HG03039 (cell line): ENCODE measurements at regions not wholly inside any gene's neighbourhood (a gene's known extent, or its start where the extent isn't known, plus 50 kb on each side); places are given as distances from the start of the nearest gene placed in this dataset.
"Not testable (repeated sequence)": the region's sequence is repeated elsewhere in the genome, so short reads cannot be mapped to it uniquely, and the experiment has no call there.

Source experiments
- ATAC-seq: cut with Tn5 transposase; IDR thresholded peaks from one replicate; pipeline ENCODE4 v1.9.1; 2021; ENCODE audit warnings: mild to moderate bottlenecking, moderate library complexity; ENCODE audit not compliant: unreplicated experiment

GRCh38 chr18:35822413-35822812 lies 150.1 kb upstream of the RMP24 start:
- no peak for ATAC-seq

- ATAC-seq = no peak
Measured at GRCh38 chr18:35826477-35826876, 146.0 kb upstream of the RMP24 start.

GRCh38 chr18:35827275-35827902 lies 145.1 kb upstream of the RMP24 start:
- ATAC-seq = no peak

- no peak for ATAC-seq
Measured at GRCh38 chr18:35827903-35828275, 144.6 kb upstream of the RMP24 start.

DNA sequence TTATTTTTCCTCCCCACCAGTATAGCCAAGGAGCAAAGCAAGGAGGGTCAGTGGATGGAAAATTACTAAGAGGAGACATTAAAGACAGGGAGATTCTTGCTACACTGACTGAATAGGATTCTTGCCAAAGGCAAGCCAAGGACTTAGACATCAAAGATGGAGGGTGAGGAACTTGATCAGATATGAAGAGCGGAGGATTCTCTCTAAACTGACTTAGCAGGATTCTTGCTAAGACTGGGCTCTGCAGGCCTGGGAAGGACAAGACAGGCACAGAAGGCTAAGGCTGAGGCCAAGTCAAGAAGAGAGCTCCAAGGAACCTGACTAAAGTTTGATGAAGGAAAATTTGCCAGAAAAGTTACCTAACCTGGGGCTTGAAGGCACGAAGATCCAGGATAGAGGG lies 143.9 kb upstream of the RMP24 start:
- no peak for ATAC-seq

GRCh38 chr18:35835366-35835765 lies 137.1 kb upstream of the RMP24 start:
- no peak for ATAC-seq

- ATAC-seq = peak; percentile 94
Measured at GRCh38 chr18:35835833-35836232, 136.6 kb upstream of the RMP24 start.

GRCh38 chr18:35836932-35837331 lies 135.5 kb upstream of the RMP24 start:
- ATAC-seq = no peak

GRCh38 chr18:35837922-35838496 lies 134.5 kb upstream of the RMP24 start:
- no peak for ATAC-seq

- no peak for ATAC-seq
Measured at GRCh38 chr18:35841283-35841682, 131.2 kb upstream of the RMP24 start.

- ATAC-seq = no peak
Measured at GRCh38 chr18:35842536-35842935, 129.9 kb upstream of the RMP24 start.

DNA sequence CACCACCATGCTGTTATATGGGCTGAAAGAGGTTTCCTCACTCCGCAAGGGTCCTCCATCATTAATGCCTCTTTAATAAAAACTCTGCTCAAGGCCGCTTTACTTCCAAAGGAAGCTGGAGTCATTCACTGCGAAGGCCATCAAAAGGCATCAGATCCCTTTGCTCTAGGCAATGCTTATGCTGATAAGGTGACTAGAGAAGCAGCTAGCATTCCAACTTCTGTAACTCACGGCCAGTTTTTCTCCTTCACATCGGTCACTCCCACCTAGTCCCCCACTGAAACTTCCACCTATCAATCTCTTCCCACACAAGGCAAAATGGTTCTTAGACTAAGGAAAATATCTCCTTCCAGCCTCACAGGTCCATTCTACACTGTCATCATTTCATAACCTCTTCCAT lies 124.2 kb upstream of the RMP24 start:
- not testable (repeated sequence) for ATAC-seq

- not testable (repeated sequence) for ATAC-seq
Measured at GRCh38 chr18:35849241-35849640, 123.2 kb upstream of the RMP24 start.

- ATAC-seq = no peak
Measured at GRCh38 chr18:35851286-35851970, 121.1 kb upstream of the RMP24 start.

DNA sequence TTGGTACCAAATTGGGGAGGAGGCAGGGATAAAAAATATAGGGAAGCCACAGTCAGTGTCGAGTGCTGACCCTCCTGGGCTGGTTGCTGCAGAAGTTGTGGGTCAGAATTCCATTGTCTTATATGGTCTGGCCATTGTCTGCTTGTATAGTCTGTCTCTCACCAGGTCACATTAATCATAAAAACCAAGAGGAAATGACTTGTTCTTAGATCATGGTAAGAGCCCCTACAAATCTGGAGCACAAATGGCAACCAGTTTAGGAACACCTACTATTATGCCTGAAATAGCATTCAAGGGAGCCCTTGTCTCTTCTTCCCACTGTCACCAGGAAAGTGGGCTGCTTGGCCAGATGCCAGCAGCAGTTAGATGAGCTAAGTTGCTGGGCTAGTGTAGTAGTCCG lies 119.7 kb upstream of the RMP24 start:
- no peak for ATAC-seq

DNA sequence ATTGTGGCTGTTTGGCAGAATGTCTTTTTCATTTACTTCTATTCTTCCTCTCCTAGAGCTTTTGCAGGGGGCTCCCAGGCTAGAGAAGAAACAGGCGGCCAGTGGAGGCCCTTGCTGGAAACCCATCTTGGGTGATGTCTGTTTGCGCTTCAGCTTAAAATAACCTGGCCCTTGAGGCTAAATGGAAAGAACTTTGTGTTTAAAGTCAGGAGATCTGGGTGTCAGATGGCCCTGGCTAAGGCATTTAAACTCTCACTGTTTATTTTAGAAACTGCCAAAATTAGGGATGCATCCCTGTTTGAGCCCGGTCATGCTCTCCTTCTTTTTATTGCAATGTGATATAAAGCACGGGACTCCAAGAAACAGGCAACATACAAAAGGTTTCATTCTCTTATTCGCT lies 118.4 kb upstream of the RMP24 start:
- ATAC-seq = no peak

DNA sequence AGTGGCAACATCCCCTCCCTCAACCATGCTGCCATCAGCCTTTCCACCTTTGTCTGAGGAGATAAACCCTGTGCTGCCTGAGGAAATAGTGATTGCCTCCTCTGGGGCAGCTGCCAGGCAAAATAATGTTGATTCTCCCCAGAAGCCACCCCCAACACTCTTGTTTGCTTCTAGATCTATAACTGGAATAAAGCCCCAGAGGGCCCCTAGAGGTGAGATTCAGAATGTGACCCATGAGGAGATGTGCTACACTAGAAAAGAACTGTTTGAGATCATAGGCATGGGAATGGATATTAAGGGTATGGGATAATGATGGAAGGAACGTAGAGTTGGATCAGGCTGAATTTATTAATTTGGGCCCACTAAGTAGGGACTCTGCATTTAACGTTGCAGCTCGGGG lies 116.3 kb upstream of the RMP24 start:
- ATAC-seq = no peak

DNA sequence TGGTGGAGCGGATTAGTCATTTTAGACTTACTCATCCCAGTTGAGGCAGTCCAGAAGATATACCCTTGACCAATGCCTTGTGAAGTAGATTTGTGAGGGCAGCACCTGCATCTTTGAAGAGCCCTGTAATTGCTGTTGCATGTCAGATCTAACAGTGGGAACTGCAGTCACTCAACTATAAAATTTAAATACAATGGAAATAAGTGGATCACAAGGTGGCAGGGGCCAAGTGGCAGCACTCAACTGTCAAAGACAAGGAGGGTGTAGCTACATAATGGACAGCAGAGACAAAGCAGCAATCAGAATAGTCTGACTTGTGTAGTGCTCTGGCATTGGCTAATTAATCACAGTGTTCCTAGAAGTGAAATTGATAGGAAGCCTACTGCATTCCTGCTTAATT lies 115.8 kb upstream of the RMP24 start:
- not testable (repeated sequence) for ATAC-seq

GRCh38 chr18:35857581-35857980 lies 114.9 kb upstream of the RMP24 start:
- ATAC-seq = not testable (repeated sequence)

GRCh38 chr18:35861367-35862118 lies 110.9 kb upstream of the RMP24 start:
- ATAC-seq = no peak

GRCh38 chr18:35862119-35862640 lies 110.3 kb upstream of the RMP24 start:
- no peak for ATAC-seq

DNA sequence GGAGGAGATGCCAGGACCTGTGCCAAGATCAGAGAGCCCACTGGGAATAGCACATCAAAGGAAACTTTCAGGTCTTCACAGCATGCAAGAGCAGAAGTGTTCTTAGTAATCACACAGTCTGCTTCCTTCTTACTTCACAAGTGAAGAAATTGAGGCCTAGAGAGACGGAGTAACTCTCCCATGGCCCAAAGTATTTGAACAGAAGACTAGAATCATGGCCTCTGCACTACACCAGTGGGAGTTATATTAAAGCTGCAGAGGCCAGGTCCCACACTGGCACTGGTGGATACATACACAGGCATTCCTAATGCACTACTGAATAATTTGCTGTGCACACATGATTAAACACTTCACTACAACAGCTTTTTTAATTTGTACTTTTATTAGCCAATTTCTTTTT lies 107.6 kb upstream of the RMP24 start:
- no peak for ATAC-seq
